GM11168 (cell line): ENCODE measurements at regions not wholly inside any gene's neighbourhood (a gene's known extent, or its start where the extent isn't known, plus 50 kb on each side); places are given as distances from the start of the nearest gene placed in this dataset.
"Not testable (repeated sequence)": the region's sequence is repeated elsewhere in the genome, so short reads cannot be mapped to it uniquely, and the experiment has no call there.

ENCODE experiments used
- in situ Hi-C: fragments of 300-500 bp; cut with MboI; formaldehyde crosslinking; loops from one replicate; pipeline ENCODE4 v1.12.0; 2022; ENCODE audit warnings: low sequenced_read_pairs; ENCODE audit not compliant: unreplicated experiment

DNA sequence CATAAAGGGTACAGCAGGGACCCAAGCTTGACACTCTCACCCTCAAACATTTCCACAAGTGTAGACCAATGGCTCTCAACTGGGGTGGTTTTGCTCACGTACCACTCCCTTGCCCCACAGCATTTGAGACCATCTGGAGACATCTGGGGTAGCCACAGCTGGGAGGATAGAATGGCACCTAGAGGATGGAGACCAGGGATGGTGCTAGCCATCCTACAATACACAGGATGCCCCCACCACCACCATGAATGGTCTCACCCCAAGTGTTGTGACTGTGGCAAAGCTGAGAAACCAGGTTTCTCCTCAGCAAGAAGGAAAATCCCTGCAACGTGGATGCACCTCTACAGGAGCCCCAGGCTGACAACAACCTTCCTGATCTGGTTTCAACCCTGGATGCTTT is 69.1 kb upstream of the CLEC6A start:
- in situ Hi-C loops: loop anchor here (25.0 kb wide), 1 partner anchor 99 kb away; no protein-coding TSS in a partner anchor

DNA sequence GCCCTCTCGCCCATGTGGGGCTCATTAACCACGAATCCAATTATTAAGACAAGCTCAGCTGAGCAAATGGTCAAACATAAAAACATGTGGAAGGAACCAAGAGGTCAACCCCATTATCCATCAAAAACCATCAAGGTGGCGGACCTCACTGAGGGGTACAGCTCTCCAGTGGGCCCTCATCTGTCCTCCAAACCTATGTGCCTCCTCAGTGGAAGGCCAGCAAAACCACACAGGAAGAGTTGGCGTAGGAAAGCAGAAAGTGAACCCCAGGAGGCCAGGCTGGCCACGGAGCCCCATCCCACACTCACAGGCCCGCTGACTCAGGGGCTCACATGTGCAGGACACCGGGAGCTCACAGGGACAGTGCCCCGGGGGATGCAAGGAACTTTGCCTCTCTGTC is 66.5 kb upstream of the CLEC6A start:
- in situ Hi-C loops: loop anchor here (25.0 kb wide), 1 partner anchor 102 kb away; no protein-coding TSS in a partner anchor

DNA sequence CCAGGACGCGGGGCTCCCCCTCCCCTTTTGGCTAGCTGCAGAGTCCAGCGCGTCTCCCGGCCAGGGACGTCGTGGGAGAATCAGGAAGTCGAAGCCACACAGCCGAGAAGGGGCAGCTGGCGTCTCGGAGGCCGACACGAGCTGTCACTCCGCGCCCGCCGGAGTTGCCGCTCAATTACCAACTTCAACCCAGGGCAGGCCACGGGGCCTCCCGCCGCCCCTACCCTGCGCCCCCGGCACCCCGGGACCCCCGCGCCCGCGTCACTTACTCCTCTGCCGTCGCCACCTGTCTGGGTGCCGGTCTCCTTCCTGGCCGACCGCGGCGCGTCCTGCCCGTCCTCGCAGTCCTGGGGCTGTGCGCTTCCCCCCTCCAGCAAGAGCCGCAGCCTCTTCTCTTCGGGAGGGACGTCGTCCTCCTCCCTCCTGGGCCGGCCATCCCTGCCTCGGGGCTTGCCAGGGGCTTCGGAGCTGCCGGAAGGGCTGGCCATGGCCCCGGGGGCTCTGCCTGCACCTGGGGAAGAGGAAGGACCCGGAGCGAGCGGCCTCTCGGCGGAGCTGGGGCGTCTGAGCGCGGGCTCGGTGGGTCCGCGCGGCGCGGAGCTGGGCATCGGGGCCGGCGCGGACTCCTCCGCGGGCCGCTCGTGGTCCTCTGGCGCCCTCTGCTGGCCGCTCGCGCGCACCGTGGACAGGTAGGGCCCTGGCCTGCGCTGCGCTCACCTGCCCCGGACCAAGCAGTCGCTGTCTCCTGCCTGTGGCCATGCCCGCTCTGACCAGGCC is 65.6 kb upstream of the CLEC6A start:
- in situ Hi-C loops: loop anchor here (10.0 to 25.0 kb wide), 2 partner anchors 65 to 103 kb away; partner anchors contain the start of gene CLEC6A

DNA sequence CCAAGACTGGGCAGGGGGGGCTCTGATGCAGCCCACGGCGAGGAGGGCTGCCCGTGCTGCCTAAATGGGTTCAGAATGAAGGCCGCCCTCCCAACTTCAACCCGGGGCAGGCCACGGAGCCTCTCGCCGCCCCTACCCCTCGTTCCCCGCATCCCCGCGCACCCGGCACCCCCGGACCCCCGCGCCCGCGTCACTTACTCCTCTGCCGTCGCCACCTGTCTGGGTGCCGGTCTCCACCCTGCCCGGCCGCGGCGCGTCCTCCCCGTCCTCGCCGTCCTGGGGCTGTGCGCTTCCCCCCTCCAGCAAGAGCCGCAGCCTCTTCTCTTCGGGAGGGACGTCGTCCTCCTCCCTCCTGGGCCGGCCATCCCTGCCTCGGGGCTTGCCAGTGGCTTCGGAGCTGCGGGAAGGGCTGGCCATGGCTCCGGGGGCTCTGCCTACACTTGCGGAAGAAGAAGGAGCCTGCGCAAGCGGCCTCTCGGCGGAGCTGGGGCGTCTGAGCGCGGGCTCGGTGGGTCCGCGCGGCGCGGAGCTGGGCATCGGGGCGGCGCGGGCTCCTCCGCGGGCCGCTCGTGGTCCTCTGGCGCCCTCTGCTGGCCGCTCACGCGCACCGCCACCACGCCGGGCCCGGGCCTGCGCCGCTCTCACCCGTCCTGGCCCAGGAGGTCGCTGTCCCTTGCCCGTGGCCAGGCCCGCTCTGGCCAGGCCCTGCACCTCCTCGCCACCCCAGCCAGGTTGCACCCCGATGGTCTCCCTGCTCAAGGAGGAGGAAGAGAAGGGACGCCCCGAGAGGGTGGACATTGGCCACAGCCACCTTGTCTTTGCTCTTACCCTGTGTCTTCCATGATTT is 59.3 kb upstream of the CLEC6A start:
- in situ Hi-C loops: loop anchor here (10.0 to 25.0 kb wide), 2 partner anchors 58 to 109 kb away; partner anchors contain the start of gene CLEC6A

DNA sequence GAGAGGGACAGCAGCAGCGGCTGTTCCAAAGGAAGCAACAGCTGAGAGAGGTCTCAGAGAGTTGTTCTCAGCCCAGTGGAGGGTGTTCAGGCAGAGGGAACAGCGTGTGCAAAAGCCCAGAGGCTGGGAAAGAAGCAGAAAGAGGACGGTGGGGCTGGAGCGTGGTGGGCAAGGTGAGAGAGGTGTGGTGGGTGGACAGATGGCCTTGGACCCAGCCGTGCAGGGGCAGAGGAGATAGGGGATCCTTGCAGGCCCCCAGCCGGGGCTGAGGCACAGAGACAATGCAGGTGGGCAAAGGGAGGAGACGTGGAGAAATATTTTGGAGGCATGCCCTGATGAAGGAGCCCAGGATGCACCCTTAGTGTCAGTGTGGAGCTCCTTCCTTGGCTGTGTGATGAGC is 58.4 kb upstream of the CLEC6A start:
- in situ Hi-C loops: loop anchor here (10.0 to 25.0 kb wide), 2 partner anchors 57 to 110 kb away; partner anchors contain the start of gene CLEC6A

DNA sequence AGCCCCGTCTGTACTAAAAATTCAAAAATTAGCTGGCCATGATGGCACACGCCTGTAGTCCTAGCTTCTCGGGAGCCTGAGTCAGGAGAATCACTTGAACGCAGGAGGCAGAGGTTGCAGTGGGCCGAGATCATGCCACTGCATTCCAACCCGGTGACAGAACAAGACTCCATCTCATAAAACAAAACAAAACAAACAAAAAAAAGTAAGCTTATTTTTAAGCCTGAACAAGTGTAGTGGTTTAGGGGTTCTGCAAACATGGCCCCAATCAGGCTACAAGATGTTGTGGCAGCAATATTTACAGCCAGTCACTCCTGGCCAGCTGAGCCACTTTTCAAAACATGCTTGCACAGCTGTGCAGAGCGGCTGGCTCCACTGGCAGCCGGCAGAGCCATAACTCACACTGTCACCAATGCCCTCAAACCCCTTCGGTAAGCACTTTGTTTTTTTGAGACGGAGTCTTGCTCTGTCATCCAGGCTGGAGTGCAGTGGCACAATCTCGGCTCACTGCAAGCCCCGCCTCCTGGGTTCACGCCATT is 56.2 kb upstream of the CLEC6A start:
- in situ Hi-C loops: loop anchor here (10.0 to 25.0 kb wide), 2 partner anchors 55 to 112 kb away; partner anchors contain the start of gene CLEC6A

DNA sequence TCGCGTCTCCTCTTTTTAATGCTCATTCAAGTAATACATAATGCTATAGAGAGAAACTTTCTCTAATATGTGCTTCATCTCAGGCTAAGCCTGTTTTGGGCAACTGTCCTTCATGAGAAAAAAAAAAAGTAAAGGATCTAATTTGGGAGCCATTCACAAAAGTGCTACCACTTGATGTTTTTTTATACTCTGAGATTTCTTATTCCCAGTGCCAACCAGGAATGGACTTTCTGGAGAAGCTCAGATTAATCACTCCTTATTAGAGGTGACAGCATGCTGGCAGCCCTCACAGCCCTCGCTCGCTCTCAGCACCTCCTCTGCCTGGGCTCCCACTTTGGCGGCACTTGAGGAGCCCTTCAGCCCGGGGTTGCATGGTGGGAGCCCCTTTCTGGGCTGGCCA is 51.9 kb upstream of the CLEC6A start:
- in situ Hi-C loops: not testable (repeated sequence)

DNA sequence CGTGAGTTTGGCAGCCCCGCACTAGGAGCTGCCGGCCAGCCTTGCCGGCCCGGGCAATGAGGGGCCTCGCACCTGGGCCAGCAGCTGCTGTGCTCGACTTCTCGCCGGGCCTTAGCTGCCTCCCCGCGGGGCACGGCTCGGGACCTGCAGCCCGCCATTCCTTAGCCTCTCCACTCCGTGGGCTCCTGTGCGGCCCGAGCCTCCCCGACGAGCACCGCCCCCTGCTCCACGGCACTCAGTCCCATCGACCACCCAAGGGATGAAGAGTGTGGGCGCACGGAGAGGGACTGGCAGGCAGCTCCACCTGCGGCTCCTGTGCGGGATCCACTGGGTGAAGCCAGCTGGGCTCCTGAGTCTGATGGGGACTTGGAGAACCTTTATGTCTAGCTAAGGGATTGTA is 51.4 kb upstream of the CLEC6A start:
- in situ Hi-C loops: not testable (repeated sequence)
